H7 (cell line): ENCODE measurements at regions not wholly inside any gene's neighbourhood (a gene's known extent, or its start where the extent isn't known, plus 50 kb on each side); places are given as distances from the start of the nearest gene placed in this dataset.

Experiments used
- DNase-seq: peaks from one replicate; pipeline ENCODE4 v3.0.0; 2012
- H3K27me3 ChIP-seq: 2 replicates; pipeline ENCODE4 v1.6.0; 2011; ENCODE audit warnings: mild to moderate bottlenecking, low read length; ENCODE audit not compliant: control insufficient read depth, insufficient read depth
- H3K36me3 ChIP-seq: replicated peaks from 2 replicates; pipeline ENCODE4 v1.5.1; 2011; ENCODE audit warnings: low read length; ENCODE audit not compliant: control insufficient read depth, insufficient read depth
- H3K4me3 ChIP-seq: 2 replicates; pipeline ENCODE4 v1.5.1; 2011; ENCODE audit warnings: low read depth, mild to moderate bottlenecking, control low read depth, low read length, moderate library complexity; ENCODE audit not compliant: insufficient read depth

- Histone ChIP-seq H3K36me3 (no peaks in the 10 kb centered on the region), H3K27me3 (no peaks in the 10 kb centered on the region), H3K4me3 (no peak overlapping the region)
- no peak for DNase-seq
Measured at GRCh38 chr15:59876140-59876539, 128.0 kb upstream of the FOXB1 start.

GRCh38 chr15:59873644-59874272 lies 130.4 kb upstream of the FOXB1 start:
- Histone ChIP-seq H3K36me3 (no peaks in the 10 kb centered on the region), H3K4me3 (no peak overlapping the region), H3K27me3 (no peaks in the 10 kb centered on the region)
- DNase-seq, result no peak

GRCh38 chr15:59867086-59867855 lies 136.8 kb upstream of the FOXB1 start:
- no peaks in the 10 kb centered on the region for H3K36me3 ChIP-seq
- DNase-seq, result no peak
- H3K27me3 ChIP-seq, result no peaks in the 10 kb centered on the region
- H3K4me3 ChIP-seq, result no peak overlapping the region

- no peaks in the 10 kb centered on the region for H3K36me3 ChIP-seq
- H3K4me3 ChIP-seq, result no peak overlapping the region
- DNase-seq, result no peak
- no peaks in the 10 kb centered on the region for H3K27me3 ChIP-seq
Measured at GRCh38 chr15:59866642-59867041, 137.5 kb upstream of the FOXB1 start.

- no peak overlapping the region for H3K4me3 ChIP-seq
- no peaks in the 10 kb centered on the region for H3K27me3 ChIP-seq
- DNase-seq, result no peak
- no peaks in the 10 kb centered on the region for H3K36me3 ChIP-seq
Measured at GRCh38 chr15:59862191-59863155, 141.6 kb upstream of the FOXB1 start.

- no peak for DNase-seq
- H3K4me3 ChIP-seq, result no peak overlapping the region
- no peaks in the 10 kb centered on the region for H3K27me3 ChIP-seq
- no peaks in the 10 kb centered on the region for H3K36me3 ChIP-seq
Measured at GRCh38 chr15:59847968-59848367, 156.1 kb upstream of the FOXB1 start.

- Histone ChIP-seq H3K27me3 (no peaks in the 10 kb centered on the region), H3K4me3 (no peak overlapping the region), H3K36me3 (no peaks in the 10 kb centered on the region)
- DNase-seq, result no peak
Measured at GRCh38 chr15:59845942-59846499, 156.9 kb upstream of the BNIP2 start.

GRCh38 chr15:59843609-59844008 lies 154.5 kb upstream of the BNIP2 start:
- Histone ChIP-seq H3K27me3 (no peaks in the 10 kb centered on the region), H3K36me3 (no peaks in the 10 kb centered on the region), H3K4me3 (no peak overlapping the region)
- DNase-seq, result no peak

GRCh38 chr15:59841036-59841435 lies 151.9 kb upstream of the BNIP2 start:
- DNase-seq, result no peak
- no peaks in the 10 kb centered on the region for H3K36me3 ChIP-seq
- H3K27me3 ChIP-seq, result no peaks in the 10 kb centered on the region
- no peak overlapping the region for H3K4me3 ChIP-seq

GRCh38 chr15:59839906-59840305 lies 150.8 kb upstream of the BNIP2 start:
- Histone ChIP-seq H3K4me3 (no peak overlapping the region), H3K27me3 (no peaks in the 10 kb centered on the region), H3K36me3 (no peaks in the 10 kb centered on the region)
- no peak for DNase-seq

- DNase-seq, result no peak
- Histone ChIP-seq H3K36me3 (no peaks in the 10 kb centered on the region), H3K27me3 (no peaks in the 10 kb centered on the region), H3K4me3 (no peak overlapping the region)
Measured at GRCh38 chr15:59838900-59839299, 149.8 kb upstream of the BNIP2 start.

- no peak for DNase-seq
- H3K27me3 ChIP-seq, result no peaks in the 10 kb centered on the region
- no peak overlapping the region for H3K4me3 ChIP-seq
- H3K36me3 ChIP-seq, result no peaks in the 10 kb centered on the region
Measured at GRCh38 chr15:59835776-59836175, 146.7 kb upstream of the BNIP2 start.

- no peak overlapping the region for H3K4me3 ChIP-seq
- DNase-seq, result no peak
- no peaks in the 10 kb centered on the region for H3K27me3 ChIP-seq
- no peaks in the 10 kb centered on the region for H3K36me3 ChIP-seq
Measured at GRCh38 chr15:59834528-59834927, 145.4 kb upstream of the BNIP2 start.

GRCh38 chr15:59833366-59833765 lies 144.2 kb upstream of the BNIP2 start:
- Histone ChIP-seq H3K36me3 (no peaks in the 10 kb centered on the region), H3K27me3 (no peaks in the 10 kb centered on the region), H3K4me3 (no peak overlapping the region)
- DNase-seq, result no peak
